Neural cell (in vitro differentiated cells): ENCODE measurements at regions not wholly inside any gene's neighbourhood (a gene's known extent, or its start where the extent isn't known, plus 50 kb on each side); places are given as distances from the start of the nearest gene placed in this dataset.

Source experiments
- H2AFZ ChIP-seq: fragments of 200-600, 300-800 bp; sonication (generic), shearing (Covaris generic); 2 replicates; pipeline ENCODE4 v1.6.0; 2014; ENCODE audit warnings: low read depth, mild to moderate bottlenecking, antibody characterized with exemption, low read length, moderate library complexity
- H3F3A ChIP-seq: fragments of 200-600 bp; shearing (Covaris generic); 2 replicates; pipeline ENCODE4 v1.6.1; 2016; ENCODE audit warnings: mild to moderate bottlenecking, moderate library complexity, mixed read lengths, antibody characterized with exemption, low read length; ENCODE audit not compliant: insufficient read depth, poor library complexity, severe bottlenecking
- H3K27ac ChIP-seq: fragments of 200-600, 300-800 bp; sonication (generic), shearing (Covaris generic); 2 replicates; pipeline ENCODE4 v1.5.1; 2014; ENCODE audit warnings: mild to moderate bottlenecking, low read length, moderate library complexity
- H3K27me3 ChIP-seq: fragments of 300-800, 200-600 bp; sonication (generic), shearing (Covaris generic); 2 replicates; pipeline ENCODE4 v1.6.0; 2014; ENCODE audit warnings: mild to moderate bottlenecking, low read depth, low read length, moderate library complexity; ENCODE audit not compliant: insufficient read depth
- H3K36me3 ChIP-seq: fragments of 300-800, 200-600 bp; sonication (generic), shearing (Covaris generic); 2 replicates; pipeline ENCODE4 v1.5.1; 2014; ENCODE audit warnings: mild to moderate bottlenecking, antibody characterized with exemption, low read length, moderate library complexity; ENCODE audit not compliant: insufficient read depth
- H3K4me2 ChIP-seq: fragments of 300-800, 200-600 bp; sonication (generic), shearing (Covaris generic); 2 replicates; pipeline ENCODE4 v1.6.0; 2014; ENCODE audit warnings: mild to moderate bottlenecking, low read length
- H3K4me3 ChIP-seq: fragments of 300-800, 200-600 bp; sonication (generic), shearing (Covaris generic); 2 replicates; pipeline ENCODE4 v1.5.1; 2014; ENCODE audit warnings: mild to moderate bottlenecking, low read length, moderate library complexity
- H3K79me2 ChIP-seq: fragments of 200-600 bp; shearing (Covaris generic); replicated peaks from 2 replicates; pipeline ENCODE4 v1.6.0; 2014; ENCODE audit warnings: mild to moderate bottlenecking, low read length, moderate library complexity; ENCODE audit not compliant: insufficient read depth
- H3K9ac ChIP-seq: fragments of 300-800, 200-600 bp; sonication (generic), shearing (Covaris generic); 2 replicates; pipeline ENCODE4 v1.6.1; 2016; ENCODE audit warnings: mild to moderate bottlenecking, low read length, mixed read lengths
- H3K9me2 ChIP-seq: fragments of 200-600 bp; shearing (Covaris generic); 2 replicates; pipeline ENCODE4 v1.6.1; 2016; ENCODE audit warnings: mild to moderate bottlenecking, low read length, mixed read lengths; ENCODE audit not compliant: insufficient read depth
- H3K9me3 ChIP-seq: fragments of 200-600, 300-800 bp; sonication (generic), shearing (Covaris generic); 2 replicates; pipeline ENCODE4 v1.6.1; 2016; ENCODE audit warnings: mild to moderate bottlenecking, mixed run types, low read length, moderate library complexity, mixed read lengths
- H4K20me1 ChIP-seq: fragments of 200-600 bp; shearing (Covaris generic); 2 replicates; pipeline ENCODE4 v1.6.1; 2016; ENCODE audit warnings: mild to moderate bottlenecking, mixed run types; ENCODE audit not compliant: insufficient read depth
- EP300 ChIP-seq: fragments of 450-650 bp; conservative IDR thresholded peaks from 2 replicates; pipeline ENCODE4 v1.6.1; 2014; ENCODE audit warnings: antibody characterized with exemption, mild to moderate bottlenecking, moderate library complexity; ENCODE audit not compliant: poor library complexity, severe bottlenecking
- EZH2 ChIP-seq: fragments of 200-600, 300-800 bp; shearing (Covaris generic), sonication (generic); IDR thresholded peaks from 2 replicates; pipeline ENCODE4 v1.6.1; 2014; ENCODE audit warnings: antibody characterized with exemption, low read length, borderline replicate concordance, mild to moderate bottlenecking; ENCODE audit not compliant: insufficient read depth, poor library complexity, severe bottlenecking
- MXI1 ChIP-seq: fragments of 450-650 bp; conservative IDR thresholded peaks from 2 replicates; pipeline ENCODE4 v1.6.1; 2014; ENCODE audit warnings: antibody characterized with exemption, mild to moderate bottlenecking; ENCODE audit not compliant: poor library complexity, severe bottlenecking
- POLR2AphosphoS5 ChIP-seq: IDR thresholded peaks from 2 replicates; pipeline ENCODE4 v1.6.1; 2012
- RAD21 ChIP-seq: fragments of 450-650 bp; conservative IDR thresholded peaks from 2 replicates; pipeline ENCODE4 v1.6.1; 2014; ENCODE audit warnings: antibody characterized with exemption, mild to moderate bottlenecking, moderate library complexity
- SMC3 ChIP-seq: fragments of 450-650 bp; conservative IDR thresholded peaks from 2 replicates; pipeline ENCODE4 v1.6.1; 2014; ENCODE audit warnings: antibody characterized with exemption, mild to moderate bottlenecking, moderate library complexity; ENCODE audit not compliant: poor library complexity
- TAF1 ChIP-seq: IDR thresholded peaks from 2 replicates; pipeline ENCODE4 v1.6.1; 2012; ENCODE audit warnings: low read depth
- TF ChIP-seq, protein P1 (sequence below): IDR thresholded peaks from 2 replicates; pipeline ENCODE4 v1.6.1; 2012; ENCODE audit warnings: borderline replicate concordance
- TF ChIP-seq, protein P2 (sequence below): fragments of 450-650 bp; IDR thresholded peaks from 2 replicates; pipeline ENCODE4 v1.5.1; 2014; ENCODE audit warnings: antibody characterized with exemption, mild to moderate bottlenecking, moderate library complexity; ENCODE audit not compliant: poor library complexity, severe bottlenecking

- H3K4me3 ChIP-seq, result no peak overlapping the region
- H3F3A ChIP-seq, result no peaks in the 10 kb centered on the region
- H3K9me3 ChIP-seq, result no peaks in the 10 kb centered on the region
- H3K9ac ChIP-seq, result no peak overlapping the region
- H4K20me1 ChIP-seq, result no peaks in the 10 kb centered on the region
- no peaks in the 10 kb centered on the region for H3K27me3 ChIP-seq
- H3K9me2 ChIP-seq, result no peaks in the 10 kb centered on the region
- H3K27ac ChIP-seq, result no peak overlapping the region
- H3K36me3 ChIP-seq, result no peaks in the 10 kb centered on the region
- TF ChIP-seq, protein P1, sequence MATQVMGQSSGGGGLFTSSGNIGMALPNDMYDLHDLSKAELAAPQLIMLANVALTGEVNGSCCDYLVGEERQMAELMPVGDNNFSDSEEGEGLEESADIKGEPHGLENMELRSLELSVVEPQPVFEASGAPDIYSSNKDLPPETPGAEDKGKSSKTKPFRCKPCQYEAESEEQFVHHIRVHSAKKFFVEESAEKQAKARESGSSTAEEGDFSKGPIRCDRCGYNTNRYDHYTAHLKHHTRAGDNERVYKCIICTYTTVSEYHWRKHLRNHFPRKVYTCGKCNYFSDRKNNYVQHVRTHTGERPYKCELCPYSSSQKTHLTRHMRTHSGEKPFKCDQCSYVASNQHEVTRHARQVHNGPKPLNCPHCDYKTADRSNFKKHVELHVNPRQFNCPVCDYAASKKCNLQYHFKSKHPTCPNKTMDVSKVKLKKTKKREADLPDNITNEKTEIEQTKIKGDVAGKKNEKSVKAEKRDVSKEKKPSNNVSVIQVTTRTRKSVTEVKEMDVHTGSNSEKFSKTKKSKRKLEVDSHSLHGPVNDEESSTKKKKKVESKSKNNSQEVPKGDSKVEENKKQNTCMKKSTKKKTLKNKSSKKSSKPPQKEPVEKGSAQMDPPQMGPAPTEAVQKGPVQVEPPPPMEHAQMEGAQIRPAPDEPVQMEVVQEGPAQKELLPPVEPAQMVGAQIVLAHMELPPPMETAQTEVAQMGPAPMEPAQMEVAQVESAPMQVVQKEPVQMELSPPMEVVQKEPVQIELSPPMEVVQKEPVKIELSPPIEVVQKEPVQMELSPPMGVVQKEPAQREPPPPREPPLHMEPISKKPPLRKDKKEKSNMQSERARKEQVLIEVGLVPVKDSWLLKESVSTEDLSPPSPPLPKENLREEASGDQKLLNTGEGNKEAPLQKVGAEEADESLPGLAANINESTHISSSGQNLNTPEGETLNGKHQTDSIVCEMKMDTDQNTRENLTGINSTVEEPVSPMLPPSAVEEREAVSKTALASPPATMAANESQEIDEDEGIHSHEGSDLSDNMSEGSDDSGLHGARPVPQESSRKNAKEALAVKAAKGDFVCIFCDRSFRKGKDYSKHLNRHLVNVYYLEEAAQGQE, result no peak
- TF ChIP-seq EP300, result no peak
- no peak for TF ChIP-seq POLR2AphosphoS5
- no peak for TF ChIP-seq SMC3
- no peaks in the 10 kb centered on the region for H3K79me2 ChIP-seq
- H3K4me2 ChIP-seq, result no peak overlapping the region
- no peak overlapping the region for H2AFZ ChIP-seq
Observed at GRCh38 chr9:84486663-84487062, 146.1 kb upstream of the SLC28A3 start.

- H3K27me3 ChIP-seq, result no peaks in the 10 kb centered on the region
- TF ChIP-seq, protein P2, sequence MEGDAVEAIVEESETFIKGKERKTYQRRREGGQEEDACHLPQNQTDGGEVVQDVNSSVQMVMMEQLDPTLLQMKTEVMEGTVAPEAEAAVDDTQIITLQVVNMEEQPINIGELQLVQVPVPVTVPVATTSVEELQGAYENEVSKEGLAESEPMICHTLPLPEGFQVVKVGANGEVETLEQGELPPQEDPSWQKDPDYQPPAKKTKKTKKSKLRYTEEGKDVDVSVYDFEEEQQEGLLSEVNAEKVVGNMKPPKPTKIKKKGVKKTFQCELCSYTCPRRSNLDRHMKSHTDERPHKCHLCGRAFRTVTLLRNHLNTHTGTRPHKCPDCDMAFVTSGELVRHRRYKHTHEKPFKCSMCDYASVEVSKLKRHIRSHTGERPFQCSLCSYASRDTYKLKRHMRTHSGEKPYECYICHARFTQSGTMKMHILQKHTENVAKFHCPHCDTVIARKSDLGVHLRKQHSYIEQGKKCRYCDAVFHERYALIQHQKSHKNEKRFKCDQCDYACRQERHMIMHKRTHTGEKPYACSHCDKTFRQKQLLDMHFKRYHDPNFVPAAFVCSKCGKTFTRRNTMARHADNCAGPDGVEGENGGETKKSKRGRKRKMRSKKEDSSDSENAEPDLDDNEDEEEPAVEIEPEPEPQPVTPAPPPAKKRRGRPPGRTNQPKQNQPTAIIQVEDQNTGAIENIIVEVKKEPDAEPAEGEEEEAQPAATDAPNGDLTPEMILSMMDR, result no peak
- no peak for TF ChIP-seq SMC3
- no peak for TF ChIP-seq RAD21
- TF ChIP-seq, protein P1, result no peak
- TF ChIP-seq EZH2, result no peak
- no peak for TF ChIP-seq POLR2AphosphoS5
- no peak for TF ChIP-seq EP300
- TF ChIP-seq MXI1, result no peak
- no peak for TF ChIP-seq TAF1
- H3K9me3 ChIP-seq, result no peaks in the 10 kb centered on the region
- no peaks in the 10 kb centered on the region for H3K79me2 ChIP-seq
- H3K4me2 ChIP-seq, result no peak overlapping the region
- H3K27ac ChIP-seq, result no peak overlapping the region
- H2AFZ ChIP-seq, result no peak overlapping the region
- H3K9me2 ChIP-seq, result no peaks in the 10 kb centered on the region
- no peaks in the 10 kb centered on the region for H4K20me1 ChIP-seq
- no peaks in the 10 kb centered on the region for H3F3A ChIP-seq
- no peak overlapping the region for H3K9ac ChIP-seq
- no peaks in the 10 kb centered on the region for H3K36me3 ChIP-seq
- no peak overlapping the region for H3K4me3 ChIP-seq
Observed at GRCh38 chr9:84490206-84490841, 149.8 kb upstream of the SLC28A3 start.
